ENCODE measurements at regions not wholly inside any gene's neighbourhood (a gene's known extent, or its start where the extent isn't known, plus 50 kb on each side); places are given as distances from the start of the nearest gene placed in this dataset.

DNA sequence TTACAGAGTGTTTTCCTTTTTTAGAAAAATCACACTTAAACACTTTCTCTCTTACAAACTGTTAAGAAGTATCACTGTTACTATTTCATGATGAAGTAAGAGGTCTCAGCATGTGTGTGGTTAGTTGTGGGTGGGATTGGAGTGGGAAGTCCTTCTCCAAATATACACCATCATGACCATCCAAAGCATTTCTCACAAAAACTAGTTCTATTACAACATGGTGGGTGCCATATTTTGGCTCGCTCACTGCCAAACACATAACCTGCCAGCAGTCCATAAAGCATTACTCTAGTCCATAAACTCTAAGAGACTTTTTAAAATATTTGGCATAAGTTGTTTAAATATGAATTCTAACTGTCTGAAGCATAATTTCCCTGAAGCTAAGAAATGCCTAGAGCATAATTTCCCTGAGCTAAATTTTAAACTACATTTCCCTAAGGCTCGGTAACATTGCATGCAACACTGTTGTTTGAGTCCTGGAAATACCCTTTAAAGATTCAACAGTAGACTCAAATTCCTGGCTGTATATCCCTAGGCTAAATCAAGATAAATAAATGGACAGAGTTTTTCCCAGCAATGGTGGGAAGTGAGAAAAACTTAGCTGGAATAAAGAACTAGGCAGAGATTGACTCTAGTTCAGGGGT lies 415.0 kb upstream of the INTU start:
- ATAC-seq (no peak), DNase-seq (no peak)
- H3K4me3 ChIP-seq, result no peak overlapping the region
- H3K27me3 ChIP-seq, result no peaks in the 10 kb centered on the region
- no peak overlapping the region for H3K27ac ChIP-seq
- H3K4me1 ChIP-seq, result no peaks in the 10 kb centered on the region
- intact Hi-C loops (cut with DNase I; ENCODE audit: low total_unique reads) (no loop called here), in situ Hi-C loops (cut with MboI; ENCODE audit: low sequenced_read_pairs in 4 of 4) (no loop called here)
- no peaks in the 10 kb centered on the region for H3K9me3 ChIP-seq
- H3K36me3 ChIP-seq, result no peaks in the 10 kb centered on the region
- no peak for TF ChIP-seq CTCF (IDR thresholded peaks at IDR 0.05 in 4 of 5, conservative IDR thresholded peaks at IDR 0.05 in 1 of 5)
- TF ChIP-seq POLR2A (IDR thresholded peaks at IDR 0.05), result no peak

GRCh38 chr4:127219232-127219631 lies 413.5 kb upstream of the INTU start:
- in situ Hi-C loops (cut with MboI; ENCODE audit: low sequenced_read_pairs in 4 of 4), result no loop called here
- intact Hi-C loops (cut with DNase I; ENCODE audit: low total_unique reads), result no loop called here
- H3K27me3 ChIP-seq, result no peaks in the 10 kb centered on the region
- no peaks in the 10 kb centered on the region for H3K36me3 ChIP-seq
- H3K9me3 ChIP-seq, result no peaks in the 10 kb centered on the region
- H3K4me1 ChIP-seq, result no peaks in the 10 kb centered on the region
- H3K27ac ChIP-seq, result no peak overlapping the region
- no peak overlapping the region for H3K4me3 ChIP-seq
- DNase-seq (no peak), ATAC-seq (no peak)
- TF ChIP-seq POLR2A (IDR thresholded peaks at IDR 0.05), result no peak
- no peak for TF ChIP-seq CTCF (IDR thresholded peaks at IDR 0.05 in 4 of 5, conservative IDR thresholded peaks at IDR 0.05 in 1 of 5)

- Histone ChIP-seq H3K27ac (no peak overlapping the region), H3K4me3 (no peak overlapping the region), H3K9me3 (no peaks in the 10 kb centered on the region), H3K27me3 (no peaks in the 10 kb centered on the region), H3K4me1 (no peaks in the 10 kb centered on the region), H3K36me3 (no peaks in the 10 kb centered on the region)
- ATAC-seq (no peak), DNase-seq (no peak)
- in situ Hi-C loops (cut with MboI; ENCODE audit: low sequenced_read_pairs in 4 of 4) (no loop called here), intact Hi-C loops (cut with DNase I; ENCODE audit: low total_unique reads) (no loop called here)
- TF ChIP-seq POLR2A (IDR thresholded peaks at IDR 0.05), result no peak
- TF ChIP-seq CTCF (IDR thresholded peaks at IDR 0.05 in 4 of 5, conservative IDR thresholded peaks at IDR 0.05 in 1 of 5), result no peak
These were observed 408.2 kb upstream of the INTU start for GRCh38 chr4:127224556-127224955.

GRCh38 chr4:127229855-127230608 lies 402.7 kb upstream of the INTU start:
- DNase-seq (no peak), ATAC-seq (no peak)
- H3K4me3 ChIP-seq, result no peak overlapping the region
- TF ChIP-seq CTCF (IDR thresholded peaks at IDR 0.05 in 4 of 5, conservative IDR thresholded peaks at IDR 0.05 in 1 of 5) (no peak), POLR2A (IDR thresholded peaks at IDR 0.05) (no peak)
- H3K4me1 ChIP-seq, result no peaks in the 10 kb centered on the region
- no peaks in the 10 kb centered on the region for H3K9me3 ChIP-seq
- no peak overlapping the region for H3K27ac ChIP-seq
- H3K36me3 ChIP-seq, result no peaks in the 10 kb centered on the region
- intact Hi-C loops (cut with DNase I; ENCODE audit: low total_unique reads), result no loop called here
- no peaks in the 10 kb centered on the region for H3K27me3 ChIP-seq
- in situ Hi-C loops (cut with MboI; ENCODE audit: low sequenced_read_pairs in 4 of 4), result no loop called here
